Upper lobe of right lung (tissue), 1 donor: ENCODE measurements at regions not wholly inside any gene's neighbourhood (a gene's known extent, or its start where the extent isn't known, plus 50 kb on each side); places are given as distances from the start of the nearest gene placed in this dataset.

Source experiments
- ATAC-seq: fragments of 200-7000 bp; cut with Tn5 transposase; one replicate; pipeline ENCODE4 v1.9.1; 2020; ENCODE audit warnings: mild to moderate bottlenecking, moderate library complexity
- DNase-seq: peaks from one replicate; pipeline ENCODE4 v3.0.0-alpha.2; 2020
- H3K27ac ChIP-seq: fragments of 200-600 bp; one replicate; pipeline ENCODE4 v1.8.0; 2022
- H3K27me3 ChIP-seq: fragments of 200-600 bp; one replicate; pipeline ENCODE4 v1.8.0; 2022; ENCODE audit warnings: mild to moderate bottlenecking
- H3K36me3 ChIP-seq: fragments of 200-600 bp; one replicate; pipeline ENCODE4 v1.8.0; 2022
- H3K4me1 ChIP-seq: fragments of 200-600 bp; one replicate; pipeline ENCODE4 v1.8.0; 2022
- H3K4me3 ChIP-seq: fragments of 200-600 bp; one replicate; pipeline ENCODE4 v1.8.0; 2022; ENCODE audit warnings: mild to moderate bottlenecking
- H3K9me3 ChIP-seq: fragments of 200-600 bp; one replicate; pipeline ENCODE4 v1.8.0; 2022
- CTCF ChIP-seq: fragments of 200-600 bp; IDR thresholded peaks from one replicate; pipeline ENCODE4 v1.8.0; 2022; ENCODE audit warnings: antibody characterized with exemption
- intact Hi-C: fragments of 100-400 bp; cut with DNase I; formaldehyde crosslinking; loops from one replicate; pipeline ENCODE4 v1.11.0; 2022
- donor health status: DM: no; HTN: yes; CAD: no; lungs with severe emphysema.

DNA sequence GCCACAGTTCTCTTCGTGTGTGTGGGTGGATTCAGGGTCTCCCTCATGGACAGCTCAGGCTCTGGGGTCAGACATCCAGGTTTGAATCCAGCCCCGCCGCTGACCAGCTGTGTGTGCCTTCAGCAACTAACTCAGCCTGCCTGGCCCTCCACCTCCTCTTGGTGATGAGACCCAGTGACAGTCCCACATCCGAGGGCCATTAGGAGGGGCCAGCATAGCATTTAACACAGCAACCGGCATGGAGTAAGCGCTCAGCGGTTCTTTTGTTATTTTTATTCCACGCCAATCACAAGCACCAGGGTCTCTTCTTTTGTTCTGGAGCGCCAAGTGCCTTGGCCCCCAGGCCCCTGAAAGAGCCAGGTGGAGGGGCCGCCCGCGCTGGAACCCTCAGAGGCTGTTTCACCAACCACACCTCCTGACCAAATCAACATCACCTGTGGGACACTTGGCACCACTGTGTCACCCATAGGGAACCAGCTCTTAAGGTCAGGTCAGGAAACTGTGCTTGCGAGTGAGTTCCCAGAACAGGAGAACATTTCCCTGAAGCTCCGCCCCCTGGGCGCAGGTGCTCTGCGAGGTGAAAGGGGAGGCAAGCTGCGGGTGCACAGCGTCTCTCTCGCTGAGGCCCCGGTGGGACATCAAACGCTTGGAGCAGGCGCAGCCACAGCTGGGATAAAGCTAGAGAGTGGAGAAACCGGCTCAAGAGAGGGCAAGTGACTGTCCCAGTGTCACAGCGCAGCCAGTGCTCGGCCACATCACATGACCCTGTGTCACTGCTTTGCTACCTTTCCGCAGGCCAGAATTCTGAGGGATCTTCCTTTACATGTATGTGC lies 311.3 kb downstream of the UACA start:
- Histone ChIP-seq H3K4me1 (peaks cover 10% of the 10 kb centered on the region), H3K9me3 (no peaks in the 10 kb centered on the region), H3K27me3 (peaks cover 11% of the 10 kb centered on the region), H3K27ac (no peak overlapping the region), H3K36me3 (no peaks in the 10 kb centered on the region), H3K4me3 (no peak overlapping the region)
- peak; percentile 77 for DNase-seq
- peak; percentile 66 for ATAC-seq
- TF ChIP-seq CTCF: no peak
- intact Hi-C loops: no loop called here

GRCh38 chr15:70450142-70450443 lies 313.3 kb downstream of the UACA start:
- Histone ChIP-seq H3K9me3 (no peaks in the 10 kb centered on the region), H3K27me3 (peaks cover 11% of the 10 kb centered on the region), H3K36me3 (no peaks in the 10 kb centered on the region), H3K27ac (no peak overlapping the region), H3K4me1 (peaks cover 10% of the 10 kb centered on the region), H3K4me3 (no peak overlapping the region)
- ATAC-seq: no peak
- TF ChIP-seq CTCF: no peak
- intact Hi-C loops: no loop called here
- DNase-seq: no peak

DNA sequence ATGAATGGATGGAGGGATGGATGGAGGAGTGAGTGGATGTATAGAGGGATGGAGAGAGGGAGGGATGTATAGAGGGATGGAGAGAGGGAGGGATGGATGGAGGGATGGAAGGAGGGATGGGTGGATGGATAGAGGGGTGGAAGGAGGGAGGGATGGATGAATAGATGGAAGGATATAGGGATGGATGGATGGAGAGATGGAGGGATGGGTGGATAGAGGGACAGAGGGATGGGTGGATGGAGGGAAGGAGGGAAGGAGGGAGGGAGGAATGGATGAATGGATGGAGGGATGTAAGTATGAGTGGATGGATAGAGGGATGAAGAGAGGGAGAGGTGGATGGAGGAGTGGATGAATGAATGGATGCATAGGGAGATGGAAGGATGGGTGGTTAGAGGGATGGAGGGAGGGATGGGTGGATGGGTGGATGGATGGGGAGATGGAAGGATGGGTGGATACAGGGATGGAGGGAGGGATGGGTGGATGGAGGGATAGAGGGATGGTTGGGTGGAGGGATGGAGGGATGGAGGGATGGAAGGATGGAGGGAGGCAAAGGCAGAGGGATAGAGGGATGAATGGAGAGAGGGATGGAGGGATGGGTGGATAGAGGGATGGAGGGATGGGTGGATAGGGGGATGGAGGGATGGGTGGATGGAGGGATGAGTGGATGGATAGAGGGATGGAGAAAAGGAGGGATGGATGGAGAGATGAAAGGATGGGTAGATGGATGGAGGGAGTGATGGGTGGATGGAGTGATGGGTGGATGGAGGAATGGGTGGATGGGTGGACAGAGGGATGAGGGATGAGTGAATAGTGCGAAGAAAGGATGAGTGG lies 313.8 kb downstream of the UACA start:
- Histone ChIP-seq H3K36me3 (no peaks in the 10 kb centered on the region), H3K27ac (no peak overlapping the region), H3K9me3 (no peaks in the 10 kb centered on the region), H3K27me3 (peaks cover 11% of the 10 kb centered on the region), H3K4me3 (no peak overlapping the region), H3K4me1 (peaks cover 10% of the 10 kb centered on the region)
- intact Hi-C loops: no loop called here
- no peak for TF ChIP-seq CTCF
- DNase-seq: no peak
- ATAC-seq: no peak

DNA sequence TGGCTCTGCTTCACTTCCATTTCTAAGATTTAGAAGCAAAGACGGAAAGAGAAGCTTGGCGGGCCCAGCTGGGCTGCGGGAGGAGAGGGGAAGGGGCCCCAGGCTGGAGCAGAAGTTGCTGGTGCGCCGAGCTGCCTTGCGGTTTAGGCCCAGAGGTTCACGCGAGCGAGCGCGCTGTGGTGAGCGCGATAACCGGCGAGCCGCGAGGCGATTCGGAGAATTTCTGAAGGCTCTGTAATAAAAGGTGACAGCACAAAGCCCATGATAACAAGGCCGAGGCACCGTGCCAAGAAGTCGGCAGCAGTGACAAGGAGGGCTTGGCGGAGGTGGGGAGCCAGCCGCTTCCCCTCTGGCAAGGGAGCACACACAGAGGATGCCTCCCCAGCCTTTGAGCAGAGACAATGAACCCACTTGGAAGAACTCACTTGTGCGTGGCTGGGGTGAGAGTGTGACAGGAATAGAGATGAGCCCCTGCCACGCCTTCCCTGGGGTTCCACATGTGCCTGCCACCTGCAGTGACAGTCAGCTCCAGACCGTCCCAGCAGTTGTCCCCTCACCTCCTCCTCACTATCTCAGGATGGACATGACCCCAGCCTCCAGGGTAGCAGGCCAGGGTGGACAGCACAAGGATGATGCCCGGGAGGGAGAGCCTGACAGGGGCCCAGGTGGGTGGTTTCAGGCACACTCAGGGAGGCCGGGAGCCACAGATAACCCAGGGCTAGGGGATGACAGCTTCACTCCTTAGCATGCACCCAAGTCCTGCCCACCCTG lies 315.2 kb downstream of the UACA start:
- intact Hi-C loops: no loop called here
- no peak for TF ChIP-seq CTCF
- H3K36me3 ChIP-seq: no peaks in the 10 kb centered on the region
- peaks cover 10% of the 10 kb centered on the region for H3K4me1 ChIP-seq
- H3K4me3 ChIP-seq: no peak overlapping the region
- ATAC-seq (peak; percentile 13), DNase-seq (no peak)
- H3K9me3 ChIP-seq: no peaks in the 10 kb centered on the region
- H3K27ac ChIP-seq: no peak overlapping the region
- peaks cover 11% of the 10 kb centered on the region for H3K27me3 ChIP-seq

GRCh38 chr15:70447521-70447920 lies 315.8 kb downstream of the UACA start:
- no peak for TF ChIP-seq CTCF
- Histone ChIP-seq H3K9me3 (no peaks in the 10 kb centered on the region), H3K4me3 (no peak overlapping the region), H3K4me1 (peaks cover 10% of the 10 kb centered on the region), H3K27me3 (peaks cover 11% of the 10 kb centered on the region), H3K27ac (no peak overlapping the region), H3K36me3 (no peaks in the 10 kb centered on the region)
- DNase-seq (no peak), ATAC-seq (no peak)
- intact Hi-C loops: no loop called here
